NCI-H1436 (cell line): ENCODE measurements at regions not wholly inside any gene's neighbourhood (a gene's known extent, or its start where the extent isn't known, plus 50 kb on each side); places are given as distances from the start of the nearest gene placed in this dataset.
A peak's percentile ranks its signal among the peaks of the same experiment; 100 is the strongest.

Experiments used
- DNase-seq: peaks from one replicate; lab custom pipeline; 2025; lab: John Stamatoyannopoulos, UW

- no peak for DNase-seq
Observed at GRCh38 chr17:34178092-34178491, 77.0 kb upstream of the CCL2 start.

DNA sequence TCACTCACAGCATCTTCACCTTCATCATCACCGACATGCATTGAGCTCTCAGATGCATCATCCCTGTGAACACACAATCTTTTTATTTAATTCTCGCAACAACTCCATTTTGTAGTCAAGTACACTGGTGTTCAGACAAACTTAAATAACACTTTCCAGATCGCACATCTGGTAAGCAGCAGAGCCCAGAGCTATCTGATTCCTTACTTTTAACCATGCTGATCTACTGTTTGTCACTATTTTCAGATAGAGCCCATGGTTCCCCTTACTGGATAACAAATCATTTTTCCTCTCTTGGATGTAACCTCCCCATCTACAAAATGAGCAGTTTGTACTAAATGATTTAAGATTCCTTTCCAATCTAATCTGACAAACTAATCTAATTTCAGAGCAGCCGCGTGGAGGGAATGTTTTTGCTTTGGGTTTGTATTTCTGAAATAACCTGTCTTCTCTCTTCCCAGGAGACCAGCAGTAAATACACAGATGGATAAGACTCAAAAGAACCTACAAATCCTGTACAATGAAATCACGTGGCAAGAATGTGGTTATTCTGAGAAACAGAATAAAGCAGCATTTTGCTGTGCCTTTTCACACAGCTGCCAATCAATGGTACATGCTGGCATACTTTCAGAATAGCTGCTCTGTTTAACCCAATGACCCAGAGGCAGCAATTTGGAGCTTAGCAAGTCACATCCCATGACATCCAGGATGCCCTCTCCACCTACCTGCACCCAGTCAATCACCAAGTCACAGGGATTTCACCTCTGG lies 72.9 kb upstream of the CCL2 start:
- no peak for DNase-seq

- no peak for DNase-seq
Observed at GRCh38 chr17:34195987-34196386, 59.1 kb upstream of the CCL2 start.

DNA sequence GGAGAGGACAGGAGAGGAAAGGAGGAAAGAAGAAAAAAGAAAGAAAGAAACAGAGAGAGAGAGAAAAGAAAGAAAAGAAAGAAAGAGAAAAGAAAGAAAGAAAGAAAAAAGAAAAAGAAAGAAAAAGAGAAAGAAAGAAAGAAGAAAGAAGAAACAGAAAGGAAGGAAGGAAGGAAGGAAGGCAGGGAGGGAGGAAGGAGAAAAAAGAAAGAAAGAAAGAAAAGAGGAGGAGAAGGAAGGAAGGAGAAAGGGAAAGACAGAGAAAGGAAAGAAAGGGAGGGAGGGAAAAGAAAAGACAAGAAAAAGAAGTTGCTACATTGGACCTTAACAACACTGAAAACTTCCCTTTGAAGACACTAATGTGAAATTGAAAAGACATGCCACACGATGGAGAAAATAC lies 56.6 kb upstream of the CCL2 start:
- DNase-seq: no peak

DNA sequence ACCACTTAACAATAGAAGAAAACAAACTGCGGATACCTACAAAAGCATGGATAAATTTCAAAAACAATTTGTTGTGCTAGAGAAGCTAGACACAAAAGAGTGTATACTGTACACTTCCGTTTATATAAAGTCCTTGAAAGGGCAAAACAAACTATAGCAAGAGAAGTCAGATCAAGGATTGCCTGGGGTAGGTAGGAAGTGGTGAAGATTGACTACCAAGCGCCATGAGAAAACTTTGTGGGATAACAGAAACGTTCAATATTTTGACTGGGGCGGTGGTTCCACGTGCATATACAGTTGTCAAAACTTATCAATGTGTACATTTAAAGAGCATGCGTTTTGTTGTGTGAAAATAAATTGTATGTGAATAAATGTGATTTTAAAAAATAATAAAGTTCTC lies 55.6 kb upstream of the CCL2 start:
- DNase-seq: no peak

GRCh38 chr17:34199932-34200534 lies 55.1 kb upstream of the CCL2 start:
- DNase-seq: peak; percentile 84

GRCh38 chr17:34201225-34201624 lies 53.9 kb upstream of the CCL2 start:
- no peak for DNase-seq

GRCh38 chr17:34201767-34202166 lies 53.3 kb upstream of the CCL2 start:
- no peak for DNase-seq

DNA sequence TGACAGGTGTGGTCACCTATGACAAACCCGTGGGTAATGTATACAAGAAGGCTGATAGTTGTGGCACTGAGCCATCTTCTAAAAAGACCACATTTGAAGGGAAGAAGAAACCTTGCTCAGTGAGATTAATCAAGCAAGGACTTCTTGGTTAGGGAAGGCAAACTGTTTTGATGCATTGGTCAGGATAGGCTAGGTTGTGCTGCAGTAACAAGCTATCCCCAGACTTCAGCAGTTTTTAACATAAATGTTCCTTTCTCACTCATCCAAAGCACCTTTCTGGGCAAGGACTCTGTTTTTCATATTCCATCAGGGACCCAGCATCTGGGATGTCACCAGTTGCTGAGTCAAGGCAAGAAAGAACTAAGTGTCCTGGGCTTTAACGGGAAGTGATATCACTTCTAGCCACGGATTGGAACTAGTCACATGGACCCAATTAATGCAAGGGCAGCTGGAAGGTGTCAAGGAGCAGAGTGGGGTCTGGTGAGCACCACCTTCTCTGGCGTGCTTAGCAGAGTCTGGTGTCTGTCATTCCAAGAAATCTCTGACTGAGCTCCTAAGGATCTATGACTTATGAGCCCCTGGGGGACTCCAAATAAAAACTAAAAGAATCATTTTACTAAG lies 52.0 kb upstream of the CCL2 start:
- DNase-seq: no peak

GRCh38 chr17:34204402-34204801 lies 50.7 kb upstream of the CCL2 start:
- DNase-seq: no peak
